ENCODE measurements at regions not wholly inside any gene's neighbourhood (a gene's known extent, or its start where the extent isn't known, plus 50 kb on each side); places are given as distances from the start of the nearest gene placed in this dataset.

- Histone ChIP-seq H3K27ac (no peak overlapping the region), H3K27me3 (peaks cover 0 to 7% of the 10 kb centered on the region in 2 donors), H3K9me3 (peaks cover 0 to 9% of the 10 kb centered on the region in 2 donors), H3K4me3 (no peak overlapping the region), H3K4me1 (no peaks in the 10 kb centered on the region), H3K36me3 (no peaks in the 10 kb centered on the region)
- TF ChIP-seq CTCF (IDR thresholded peaks at IDR 0.05): no peak
- peak; percentile 13 for DNase-seq (ENCODE audit: low spot score)
These were observed 59.5 kb downstream of the KLHDC7A start for GRCh38 chr1:18540136-18540765.

- Histone ChIP-seq H3K27me3 (peaks cover 0 to 7% of the 10 kb centered on the region in 2 donors), H3K36me3 (no peaks in the 10 kb centered on the region), H3K9me3 (peaks cover 0 to 9% of the 10 kb centered on the region in 2 donors), H3K4me3 (no peak overlapping the region), H3K4me1 (no peaks in the 10 kb centered on the region), H3K27ac (no peak overlapping the region)
- no peak for TF ChIP-seq CTCF (IDR thresholded peaks at IDR 0.05)
- no peak for DNase-seq (ENCODE audit: low spot score)
These were observed 60.5 kb downstream of the KLHDC7A start for GRCh38 chr1:18541046-18541795.

- Histone ChIP-seq H3K27me3 (peaks cover 0 to 7% of the 10 kb centered on the region in 2 donors), H3K9me3 (peaks cover 0 to 9% of the 10 kb centered on the region in 2 donors), H3K27ac (no peak overlapping the region), H3K4me1 (no peaks in the 10 kb centered on the region), H3K4me3 (no peak overlapping the region), H3K36me3 (no peaks in the 10 kb centered on the region)
- no peak for TF ChIP-seq CTCF (IDR thresholded peaks at IDR 0.05)
- no peak for DNase-seq (ENCODE audit: low spot score)
These were observed 61.6 kb downstream of the KLHDC7A start for GRCh38 chr1:18542351-18542750.

- Histone ChIP-seq H3K9me3 (peaks cover 0 to 9% of the 10 kb centered on the region in 2 donors), H3K27me3 (peaks cover 0 to 7% of the 10 kb centered on the region in 2 donors), H3K4me3 (no peak overlapping the region), H3K4me1 (no peaks in the 10 kb centered on the region), H3K27ac (no peak overlapping the region), H3K36me3 (no peaks in the 10 kb centered on the region)
- no peak for TF ChIP-seq CTCF (IDR thresholded peaks at IDR 0.05)
- no peak for DNase-seq (ENCODE audit: low spot score)
These were observed 65.3 kb downstream of the KLHDC7A start for GRCh38 chr1:18546026-18546425.

- no peak overlapping the region for H3K27ac ChIP-seq
- H3K4me3 ChIP-seq: no peak overlapping the region
- no peaks in the 10 kb centered on the region for H3K36me3 ChIP-seq
- peaks cover 0 to 9% of the 10 kb centered on the region in 2 donors for H3K9me3 ChIP-seq
- peaks cover 0 to 7% of the 10 kb centered on the region in 2 donors for H3K27me3 ChIP-seq
- DNase-seq (ENCODE audit: low spot score): no peak
- no peak for TF ChIP-seq CTCF (IDR thresholded peaks at IDR 0.05)
- no peaks in the 10 kb centered on the region for H3K4me1 ChIP-seq
These were observed 66.7 kb downstream of the KLHDC7A start for GRCh38 chr1:18547460-18547859.

All from right atrium auricular region (tissue), 2 donors.